Calu3 (cell line): ENCODE measurements at regions not wholly inside any gene's neighbourhood (a gene's known extent, or its start where the extent isn't known, plus 50 kb on each side); places are given as distances from the start of the nearest gene placed in this dataset.

Experiments
- BruUV-seq: library from RNA; stranded (reverse); fragments of 400-500 nt; replicated peaks from 2 replicates; lab custom pipeline; 2021; lab: Mats Ljungman, UMichigan
- CTCF ChIA-PET: fragments of 300-600 bp; sonication (Branson Sonifier 250); formaldehyde crosslinking; loops from one replicate; lab custom pipeline; 2022; ENCODE audit warnings: antibody characterized with exemption; lab: Charles Lee
- DNase-seq: peaks from one replicate; pipeline ENCODE4 v3.0.0; 2022
- H3K27ac Mint-ChIP-seq: one replicate; pipeline ENCODE4 v1.8.0; 2022; ENCODE audit warnings: mixed read lengths; ENCODE audit not compliant: unreplicated experiment
- H3K27me3 Mint-ChIP-seq: one replicate; pipeline ENCODE4 v1.8.0; 2022; ENCODE audit warnings: mixed read lengths; ENCODE audit not compliant: unreplicated experiment
- H3K36me3 Mint-ChIP-seq: one replicate; pipeline ENCODE4 v1.8.0; 2022; ENCODE audit warnings: mild to moderate bottlenecking, moderate library complexity, mixed read lengths; ENCODE audit not compliant: insufficient read depth, unreplicated experiment
- H3K4me1 Mint-ChIP-seq: one replicate; pipeline ENCODE4 v1.8.0; 2022; ENCODE audit warnings: mild to moderate bottlenecking, low read depth, mixed read lengths; ENCODE audit not compliant: unreplicated experiment
- H3K4me3 Mint-ChIP-seq: one replicate; pipeline ENCODE4 v1.8.0; 2022; ENCODE audit warnings: mild to moderate bottlenecking, low read depth, moderate library complexity, mixed read lengths; ENCODE audit not compliant: unreplicated experiment
- H3K9me3 Mint-ChIP-seq: one replicate; pipeline ENCODE4 v1.8.0; 2022; ENCODE audit warnings: low read depth, mixed read lengths; ENCODE audit not compliant: unreplicated experiment
- intact Hi-C: fragments of 100-400 bp; cut with micrococcal nuclease; formaldehyde crosslinking; loops from one replicate; pipeline ENCODE4 v1.10.0; 2022; ENCODE audit not compliant: unreplicated experiment
- TF ChIP-seq, protein P1 (sequence below): fragments of 200-600 bp; IDR thresholded peaks from one replicate; pipeline ENCODE4 v1.8.0; 2022; ENCODE audit warnings: antibody characterized with exemption; ENCODE audit not compliant: unreplicated experiment

DNA sequence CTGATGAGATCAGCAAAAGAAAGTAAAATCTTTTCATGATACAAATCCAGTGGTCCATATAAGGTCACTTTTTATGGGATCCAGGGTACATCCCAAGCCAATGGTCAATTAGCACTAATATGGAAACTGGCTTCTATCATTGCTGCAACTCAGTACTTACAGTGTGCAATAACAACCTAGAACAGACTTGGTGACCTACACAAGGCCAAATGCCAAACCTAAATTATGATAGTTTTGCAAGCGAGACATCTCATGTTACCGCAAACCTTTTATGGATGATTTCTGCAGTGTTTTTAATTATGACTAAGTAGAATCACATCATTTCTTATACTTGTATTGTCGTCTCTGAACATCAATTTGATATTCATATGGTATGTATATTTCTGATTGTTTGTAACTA is 583.5 kb upstream of the SEMA3D start:
- CTCF ChIA-PET: no interaction called here
- intact Hi-C loops: no loop called here
- Mint-ChIP-seq H3K27ac (no peak overlapping the region), H3K36me3 (no peaks in the 10 kb centered on the region), H3K4me1 (no peaks in the 10 kb centered on the region), H3K27me3 (no peaks in the 10 kb centered on the region), H3K9me3 (peaks cover 2% of the 10 kb centered on the region), H3K4me3 (no peak overlapping the region)
- DNase-seq: no peak
- no TSS peak for BruUV-seq
- TF ChIP-seq, protein P1, sequence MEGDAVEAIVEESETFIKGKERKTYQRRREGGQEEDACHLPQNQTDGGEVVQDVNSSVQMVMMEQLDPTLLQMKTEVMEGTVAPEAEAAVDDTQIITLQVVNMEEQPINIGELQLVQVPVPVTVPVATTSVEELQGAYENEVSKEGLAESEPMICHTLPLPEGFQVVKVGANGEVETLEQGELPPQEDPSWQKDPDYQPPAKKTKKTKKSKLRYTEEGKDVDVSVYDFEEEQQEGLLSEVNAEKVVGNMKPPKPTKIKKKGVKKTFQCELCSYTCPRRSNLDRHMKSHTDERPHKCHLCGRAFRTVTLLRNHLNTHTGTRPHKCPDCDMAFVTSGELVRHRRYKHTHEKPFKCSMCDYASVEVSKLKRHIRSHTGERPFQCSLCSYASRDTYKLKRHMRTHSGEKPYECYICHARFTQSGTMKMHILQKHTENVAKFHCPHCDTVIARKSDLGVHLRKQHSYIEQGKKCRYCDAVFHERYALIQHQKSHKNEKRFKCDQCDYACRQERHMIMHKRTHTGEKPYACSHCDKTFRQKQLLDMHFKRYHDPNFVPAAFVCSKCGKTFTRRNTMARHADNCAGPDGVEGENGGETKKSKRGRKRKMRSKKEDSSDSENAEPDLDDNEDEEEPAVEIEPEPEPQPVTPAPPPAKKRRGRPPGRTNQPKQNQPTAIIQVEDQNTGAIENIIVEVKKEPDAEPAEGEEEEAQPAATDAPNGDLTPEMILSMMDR: no peak

DNA sequence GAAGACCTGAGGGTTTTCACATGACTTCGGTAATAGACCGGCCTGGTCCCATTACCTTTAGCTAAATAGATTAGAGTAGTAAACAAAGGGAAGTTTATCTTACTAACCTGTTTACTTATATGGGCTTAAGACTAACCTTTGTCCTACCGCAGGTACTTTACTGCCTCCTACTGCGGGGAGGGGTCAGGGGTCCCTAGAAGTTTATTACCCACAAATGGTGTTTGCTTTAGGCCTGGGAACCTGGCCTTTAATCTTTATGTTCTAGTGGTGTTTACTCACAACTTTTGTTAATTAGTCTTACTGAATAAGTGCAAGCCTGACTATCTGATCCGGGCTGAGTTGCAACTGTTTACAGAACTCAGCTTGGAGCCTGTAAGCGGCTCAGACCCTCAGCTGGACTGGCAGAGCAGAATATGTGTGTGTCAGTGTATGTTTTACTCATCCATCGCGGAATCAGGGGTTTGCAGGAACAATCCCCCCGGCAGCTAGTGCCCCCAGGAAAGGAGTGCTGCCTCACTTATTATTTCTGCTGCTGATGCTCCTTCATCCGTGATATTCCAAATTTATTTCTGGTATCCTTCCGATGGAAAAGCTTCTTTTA is 578.9 kb upstream of the SEMA3D start:
- BruUV-seq: no TSS peak
- H3K27me3 Mint-ChIP-seq: no peaks in the 10 kb centered on the region
- intact Hi-C loops: no loop called here
- TF ChIP-seq, protein P1: no peak
- H3K9me3 Mint-ChIP-seq: peaks cover 2% of the 10 kb centered on the region
- H3K4me1 Mint-ChIP-seq: no peaks in the 10 kb centered on the region
- H3K4me3 Mint-ChIP-seq: no peak overlapping the region
- H3K27ac Mint-ChIP-seq: no peak overlapping the region
- no peaks in the 10 kb centered on the region for H3K36me3 Mint-ChIP-seq
- DNase-seq: no peak
- CTCF ChIA-PET: interaction anchor here (0.7 kb wide), 1 partner anchor 171 kb away, joined by 4 read pairs; no protein-coding TSS in a partner anchor

DNA sequence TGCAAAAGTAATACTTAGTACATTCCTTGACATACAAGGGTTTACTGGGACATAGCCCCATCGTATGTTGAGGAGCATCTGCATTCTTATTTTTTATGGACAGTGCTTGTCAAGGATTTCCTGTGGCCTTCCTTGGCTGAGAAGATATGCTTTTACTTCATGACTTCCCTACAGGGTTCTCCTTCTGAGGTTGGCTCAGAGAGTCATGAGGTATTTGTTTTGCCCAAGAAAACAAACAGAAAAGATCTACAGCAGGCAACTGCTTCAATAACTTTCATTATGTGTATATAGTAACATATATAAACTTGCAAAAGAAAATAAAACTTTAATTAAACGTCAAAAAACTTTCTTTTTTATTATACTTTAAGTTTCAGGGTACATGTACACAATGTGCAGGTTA is 577.2 kb upstream of the SEMA3D start:
- Mint-ChIP-seq H3K36me3 (no peaks in the 10 kb centered on the region), H3K27me3 (no peaks in the 10 kb centered on the region), H3K4me3 (no peak overlapping the region), H3K27ac (no peak overlapping the region), H3K4me1 (no peaks in the 10 kb centered on the region), H3K9me3 (peaks cover 2% of the 10 kb centered on the region)
- TF ChIP-seq, protein P1: no peak
- no peak for DNase-seq
- intact Hi-C loops: no loop called here
- CTCF ChIA-PET: no interaction called here
- BruUV-seq: no TSS peak

DNA sequence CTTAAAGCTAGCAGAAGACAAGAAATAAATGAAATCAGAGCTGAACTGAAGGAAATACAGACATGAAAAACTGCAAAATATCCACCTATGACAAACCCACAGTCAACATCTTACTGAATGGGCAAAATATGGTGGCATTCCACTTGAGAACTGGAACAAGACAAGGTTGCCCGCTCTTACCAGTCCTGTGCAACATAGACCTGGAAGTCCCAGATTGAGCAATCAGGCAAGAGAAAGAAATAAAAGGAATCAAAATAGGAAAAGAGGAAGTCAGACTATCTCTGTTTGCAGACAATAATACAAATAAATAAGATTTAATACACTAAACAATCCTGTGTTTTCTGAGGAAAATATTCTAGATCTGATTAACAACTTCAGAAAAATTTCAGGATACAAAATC is 570.5 kb upstream of the SEMA3D start:
- no peaks in the 10 kb centered on the region for H3K27me3 Mint-ChIP-seq
- H3K36me3 Mint-ChIP-seq: no peaks in the 10 kb centered on the region
- no peaks in the 10 kb centered on the region for H3K9me3 Mint-ChIP-seq
- TF ChIP-seq, protein P1: no peak
- CTCF ChIA-PET: no interaction called here
- no peak overlapping the region for H3K4me3 Mint-ChIP-seq
- no peaks in the 10 kb centered on the region for H3K4me1 Mint-ChIP-seq
- BruUV-seq: no TSS peak
- DNase-seq: no peak
- no peak overlapping the region for H3K27ac Mint-ChIP-seq
- intact Hi-C loops: no loop called here
